Testis (tissue), 2 donors: ENCODE measurements at regions not wholly inside any gene's neighbourhood (a gene's known extent, or its start where the extent isn't known, plus 50 kb on each side); places are given as distances from the start of the nearest gene placed in this dataset.

Experiments
- POLR2A ChIP-seq: fragments of 450-650 bp; IDR thresholded peaks from one replicate; pipeline ENCODE4 v1.6.1; 2017; ENCODE audit warnings: antibody characterized with exemption, mild to moderate bottlenecking, moderate library complexity
- TF ChIP-seq, protein P1 (sequence below), 3 experiments: fragments of 450-650 bp in 2 of 3; fragments of 200-600 bp in 1 of 3; sonication (generic) in 1 of 3; IDR thresholded peaks; one replicate each; pipeline ENCODE4 v1.5.1; 2016 to 2019; ENCODE audit warnings: antibody characterized with exemption in 3 of 3, mild to moderate bottlenecking in 2 of 3, moderate library complexity in 1 of 3

DNA sequence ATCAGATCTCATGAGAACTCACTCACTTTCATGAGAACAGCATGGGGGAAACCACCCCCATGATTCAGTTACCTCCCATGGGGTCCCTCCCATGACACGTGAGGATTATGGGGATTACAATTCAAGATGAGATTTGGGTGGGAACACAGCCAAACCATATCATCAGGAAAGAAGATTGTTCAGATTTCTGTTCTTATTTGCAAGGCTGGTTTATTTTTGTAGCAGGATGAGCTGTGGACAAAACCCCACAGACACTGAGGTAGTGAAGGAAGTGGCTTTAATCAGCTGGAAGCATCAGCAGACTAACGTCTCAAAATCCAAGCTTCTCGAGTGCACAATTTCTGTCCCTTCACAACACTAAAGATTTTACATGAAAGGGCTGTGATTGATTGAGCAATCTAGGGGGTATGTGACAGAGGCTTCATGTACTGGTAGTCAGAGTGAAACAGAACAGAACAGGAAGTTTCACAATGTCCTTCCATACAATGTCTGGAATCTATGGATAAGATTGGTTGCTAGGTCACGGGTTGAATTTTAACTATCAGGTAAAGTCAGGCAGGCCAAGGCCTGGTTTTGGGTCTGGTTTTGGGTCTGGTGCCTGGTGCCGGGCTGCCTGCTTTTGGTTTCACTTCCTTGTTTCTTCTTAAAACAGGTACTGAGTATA is 91.3 kb upstream of the ZNF366 start:
- TF ChIP-seq POLR2A = no peak
- TF ChIP-seq, protein P1, sequence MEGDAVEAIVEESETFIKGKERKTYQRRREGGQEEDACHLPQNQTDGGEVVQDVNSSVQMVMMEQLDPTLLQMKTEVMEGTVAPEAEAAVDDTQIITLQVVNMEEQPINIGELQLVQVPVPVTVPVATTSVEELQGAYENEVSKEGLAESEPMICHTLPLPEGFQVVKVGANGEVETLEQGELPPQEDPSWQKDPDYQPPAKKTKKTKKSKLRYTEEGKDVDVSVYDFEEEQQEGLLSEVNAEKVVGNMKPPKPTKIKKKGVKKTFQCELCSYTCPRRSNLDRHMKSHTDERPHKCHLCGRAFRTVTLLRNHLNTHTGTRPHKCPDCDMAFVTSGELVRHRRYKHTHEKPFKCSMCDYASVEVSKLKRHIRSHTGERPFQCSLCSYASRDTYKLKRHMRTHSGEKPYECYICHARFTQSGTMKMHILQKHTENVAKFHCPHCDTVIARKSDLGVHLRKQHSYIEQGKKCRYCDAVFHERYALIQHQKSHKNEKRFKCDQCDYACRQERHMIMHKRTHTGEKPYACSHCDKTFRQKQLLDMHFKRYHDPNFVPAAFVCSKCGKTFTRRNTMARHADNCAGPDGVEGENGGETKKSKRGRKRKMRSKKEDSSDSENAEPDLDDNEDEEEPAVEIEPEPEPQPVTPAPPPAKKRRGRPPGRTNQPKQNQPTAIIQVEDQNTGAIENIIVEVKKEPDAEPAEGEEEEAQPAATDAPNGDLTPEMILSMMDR (IDR thresholded peaks at IDR 0.05) = no peak
